GM21390 (cell line): ENCODE measurements at regions not wholly inside any gene's neighbourhood (a gene's known extent, or its start where the extent isn't known, plus 50 kb on each side); places are given as distances from the start of the nearest gene placed in this dataset.
"Not testable (repeated sequence)": the region's sequence is repeated elsewhere in the genome, so short reads cannot be mapped to it uniquely, and the experiment has no call there.

Experiments used
- ATAC-seq: cut with Tn5 transposase; IDR thresholded peaks from one replicate; pipeline ENCODE4 v1.9.1; 2021; ENCODE audit not compliant: unreplicated experiment

DNA sequence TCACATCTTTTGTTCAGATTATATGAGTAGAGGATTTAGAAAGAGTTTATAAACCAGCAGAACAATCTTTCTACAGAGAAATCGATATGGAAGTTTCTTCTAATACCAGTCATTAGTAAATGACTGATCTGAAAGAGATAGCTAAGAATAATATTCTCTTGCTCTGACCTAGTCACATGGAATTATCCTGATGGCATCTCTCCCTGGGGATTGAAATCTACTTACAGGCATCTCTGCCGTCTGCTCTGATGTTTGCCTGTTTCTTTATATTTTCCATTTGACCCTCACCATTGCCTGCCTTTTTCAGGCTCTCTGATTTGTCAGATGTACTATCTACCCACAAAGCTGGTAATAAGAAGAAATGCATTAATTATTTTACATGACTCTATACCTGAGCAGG, 1157.3 kb downstream of the PCDH7 start:
- ATAC-seq: no peak

DNA sequence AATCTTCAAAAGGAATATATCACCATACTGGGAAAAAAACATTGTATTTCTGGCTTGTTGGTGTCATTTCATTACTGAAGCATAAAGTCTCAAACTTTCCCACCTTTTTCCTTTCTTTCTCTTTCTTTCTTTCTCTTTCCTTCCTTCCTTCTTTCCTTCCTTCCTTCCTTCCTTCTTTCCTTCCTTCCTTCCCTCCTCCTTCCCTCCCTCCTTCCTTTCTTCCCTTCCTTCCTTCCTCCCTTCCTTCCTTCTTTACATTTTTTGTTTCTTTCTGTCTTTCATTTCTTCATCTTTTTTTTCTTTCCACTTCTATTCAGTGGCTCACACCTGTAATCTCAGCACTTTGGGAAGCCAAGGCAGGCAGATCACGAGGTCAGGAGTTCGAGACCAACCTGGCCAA, 1160.7 kb downstream of the PCDH7 start:
- not testable (repeated sequence) for ATAC-seq

DNA sequence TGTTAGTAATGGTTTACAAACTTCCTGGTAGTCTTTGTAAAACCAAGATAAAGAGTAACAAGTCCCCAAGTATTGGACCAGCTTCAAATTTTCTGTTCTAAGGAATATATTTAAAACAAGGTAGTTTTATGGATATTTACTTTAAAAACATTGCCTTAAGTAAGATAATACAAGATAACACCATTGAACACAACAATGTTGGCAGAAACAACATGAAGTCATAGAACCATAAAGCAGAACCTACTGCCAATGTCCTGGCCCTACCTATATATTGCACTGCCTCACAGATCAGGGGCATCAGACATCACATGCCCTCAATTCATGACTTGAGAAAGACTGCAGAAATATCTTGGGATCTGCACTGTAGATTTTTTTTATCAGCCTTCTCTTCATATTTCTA, 1176.2 kb downstream of the PCDH7 start:
- ATAC-seq: no peak

DNA sequence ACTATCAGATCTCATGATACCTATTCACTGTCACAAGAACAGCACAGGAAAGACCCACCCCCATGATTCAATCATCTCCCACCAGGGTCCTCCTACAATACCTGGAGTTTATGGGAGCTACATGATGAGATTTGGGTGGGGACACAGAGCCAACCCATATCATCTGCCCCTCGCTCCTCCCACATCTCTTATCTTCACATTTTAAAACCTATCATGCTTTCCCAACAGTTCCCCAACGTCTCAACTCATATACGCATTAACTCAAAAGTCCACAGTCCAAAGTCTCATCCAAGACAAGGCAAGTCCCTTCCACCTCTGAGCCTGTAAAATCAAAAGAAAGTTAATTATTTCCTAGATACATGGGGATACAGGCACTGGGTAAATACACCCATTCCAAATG, 1185.2 kb downstream of the PCDH7 start:
- ATAC-seq: no peak

GRCh38 chr4:31908261-31908660, 1188.1 kb downstream of the PCDH7 start:
- ATAC-seq: no peak

GRCh38 chr4:31917334-31917733, 1197.2 kb downstream of the PCDH7 start:
- ATAC-seq: no peak

GRCh38 chr4:31918891-31919290, 1198.7 kb downstream of the PCDH7 start:
- no peak for ATAC-seq

GRCh38 chr4:31923634-31924033, 1203.5 kb downstream of the PCDH7 start:
- ATAC-seq: no peak

- ATAC-seq: no peak
Observed at GRCh38 chr4:31929676-31930345, 1209.6 kb downstream of the PCDH7 start.

GRCh38 chr4:31946456-31946855, 1226.3 kb downstream of the PCDH7 start:
- no peak for ATAC-seq

GRCh38 chr4:31947101-31947500, 1226.9 kb downstream of the PCDH7 start:
- ATAC-seq: no peak

DNA sequence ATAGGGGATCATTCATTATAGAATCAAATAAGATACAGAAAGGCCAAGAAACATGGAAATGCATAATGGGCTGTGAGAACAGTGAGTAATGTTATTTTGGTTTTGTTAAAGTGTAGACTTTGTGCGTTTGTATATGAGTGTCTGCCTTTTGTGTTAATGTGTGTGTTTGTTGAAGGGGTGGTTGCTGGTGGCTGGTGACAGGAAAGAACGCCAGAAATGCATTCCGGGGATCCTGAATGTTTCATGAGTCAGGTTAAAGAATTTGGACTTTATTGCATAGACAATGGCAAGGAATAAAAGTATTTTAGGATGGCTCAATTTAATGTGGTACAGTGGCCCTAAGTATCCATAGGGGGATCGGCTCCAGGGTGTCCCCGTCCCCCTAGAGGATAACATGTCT, 1228.9 kb downstream of the PCDH7 start:
- ATAC-seq: no peak

DNA sequence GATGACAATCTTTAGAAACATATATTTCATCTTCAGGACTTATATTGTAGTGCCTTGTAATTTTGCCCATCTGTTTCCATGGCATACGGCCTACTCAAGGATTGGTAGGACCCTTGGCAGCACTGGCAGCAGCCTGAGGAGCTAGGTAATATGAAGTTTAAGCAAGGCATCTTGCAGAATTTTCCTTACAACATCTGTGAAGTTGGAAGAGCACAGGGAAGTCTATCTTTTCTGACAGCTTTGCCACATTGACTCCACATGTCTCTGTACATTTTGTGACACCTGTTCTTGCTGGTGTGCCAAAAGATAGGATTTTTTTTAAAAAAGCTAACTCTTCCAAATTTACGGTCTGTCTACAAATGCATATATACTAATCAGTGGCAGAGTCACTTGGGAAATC, 1235.2 kb downstream of the PCDH7 start:
- no peak for ATAC-seq

GRCh38 chr4:31959972-31960371, 1239.8 kb downstream of the PCDH7 start:
- ATAC-seq: no peak

- no peak for ATAC-seq
Observed at GRCh38 chr4:31964685-31965084, 1244.5 kb downstream of the PCDH7 start.

- ATAC-seq: no peak
Observed at GRCh38 chr4:31968842-31969241, 1248.7 kb downstream of the PCDH7 start.

- no peak for ATAC-seq
Observed at GRCh38 chr4:31974490-31975002, 1254.4 kb downstream of the PCDH7 start.

DNA sequence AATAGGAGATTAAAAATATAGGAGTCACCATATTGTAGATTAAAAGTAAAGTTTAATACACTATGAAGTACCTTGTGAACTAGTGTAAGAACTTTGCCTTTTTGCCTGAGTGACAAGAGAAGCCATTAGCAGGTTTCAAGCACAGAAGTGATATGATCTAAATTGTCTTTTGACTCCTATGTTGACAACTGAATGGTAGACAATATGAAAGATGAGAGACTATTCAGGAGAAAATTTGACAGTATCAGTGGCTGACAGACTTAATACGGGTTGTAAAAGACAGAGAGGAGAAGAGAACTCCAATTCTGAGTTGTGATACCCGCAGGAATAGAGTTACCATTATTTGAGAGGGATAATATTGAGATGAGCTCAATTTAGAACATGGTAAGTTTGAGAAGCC, 1259.8 kb downstream of the PCDH7 start:
- no peak for ATAC-seq

GRCh38 chr4:31983246-31983645, 1263.1 kb downstream of the PCDH7 start:
- ATAC-seq: no peak

DNA sequence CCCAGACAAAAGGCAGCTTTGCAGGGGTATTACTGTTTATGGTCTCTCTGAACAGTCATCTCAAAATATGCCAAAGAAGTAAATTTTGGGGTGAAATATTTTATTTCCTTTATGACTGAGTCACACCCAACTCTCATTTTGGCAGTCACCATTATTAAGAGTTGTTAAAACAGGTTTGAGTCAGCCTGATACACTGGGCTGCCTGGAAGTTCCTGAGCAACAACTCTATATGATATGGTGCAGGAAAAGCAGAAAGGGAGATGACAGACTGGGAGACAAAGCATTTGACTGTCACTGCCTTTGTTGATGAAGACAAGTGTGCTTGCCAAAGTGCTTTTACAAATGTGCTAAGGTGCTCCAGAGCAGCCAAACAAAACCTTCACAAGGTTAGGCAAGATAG, 1263.5 kb downstream of the PCDH7 start:
- no peak for ATAC-seq

GRCh38 chr4:31984872-31985271, 1264.7 kb downstream of the PCDH7 start:
- ATAC-seq: no peak

DNA sequence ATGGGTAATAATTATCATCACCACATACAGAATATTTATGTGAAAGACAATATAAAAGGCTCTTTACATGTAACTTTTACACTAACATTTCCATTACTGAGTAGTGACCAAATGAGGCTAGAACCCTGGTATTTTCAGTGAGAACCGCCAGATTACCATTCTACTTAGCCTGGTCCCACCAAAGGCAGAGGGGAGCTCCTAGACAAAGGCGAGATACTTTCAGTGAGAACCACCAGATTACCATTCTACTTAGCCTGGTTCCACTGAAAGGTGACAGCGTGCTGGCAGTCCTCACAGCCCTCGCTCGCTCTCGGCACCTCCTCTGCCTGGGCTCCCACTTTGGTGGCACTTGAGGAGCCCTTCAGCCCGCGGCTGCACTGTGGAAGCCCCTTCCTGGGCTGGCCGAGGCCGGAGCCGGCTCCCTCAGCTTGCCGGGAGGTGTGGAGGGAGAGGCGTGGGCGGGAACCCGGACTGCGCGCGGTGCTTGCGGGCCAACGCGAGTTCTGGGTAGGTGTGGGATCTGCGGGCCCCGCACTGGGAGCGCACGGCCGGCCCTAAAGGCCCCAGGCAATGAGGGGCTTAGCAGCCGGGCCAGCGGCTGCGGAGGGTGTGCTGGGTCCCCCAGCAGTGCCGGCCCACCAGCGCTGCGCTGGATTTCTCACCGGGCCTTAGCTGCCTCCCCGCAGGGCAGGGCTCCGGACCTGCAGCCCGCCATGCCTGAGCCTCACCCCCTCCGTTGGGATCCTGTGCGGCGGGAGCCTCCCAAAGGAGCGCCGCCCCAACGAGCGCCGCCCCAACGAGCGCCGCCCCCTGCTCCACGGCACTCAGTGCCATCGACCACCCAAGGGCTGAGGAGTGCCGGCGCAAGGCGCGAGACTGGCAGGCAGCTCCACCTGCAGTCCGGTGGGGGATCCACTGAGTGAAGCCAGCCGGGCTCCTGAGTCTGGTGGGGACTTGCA, 1276.1 kb downstream of the PCDH7 start:
- ATAC-seq: no peak
